ENCODE measurements at regions not wholly inside any gene's neighbourhood (a gene's known extent, or its start where the extent isn't known, plus 50 kb on each side); places are given as distances from the start of the nearest gene placed in this dataset. TPM values are rescaled to one million over a fixed set of nuclear protein-coding genes. Genes with fewer than 3 reads are reported as not detected.

- Histone ChIP-seq H3K4me3 (ENCODE audit: low read length) (no peak overlapping the region), H3K23ac (ENCODE audit: low read length) (no peak overlapping the region), H3K4ac (ENCODE audit: low read depth, low read length) (no peak overlapping the region), H3K9ac (ENCODE audit: low read length) (no peak overlapping the region), H3K36me3 (ENCODE audit: control insufficient read depth, insufficient read depth, low read length) (no peaks in the 10 kb centered on the region), H3K4me1 (ENCODE audit: control insufficient read depth, low read depth, low read length) (no peaks in the 10 kb centered on the region), H4K8ac (ENCODE audit: low read depth, low read length) (no peak overlapping the region), H2BK120ac (ENCODE audit: low read depth, low read length) (no peak overlapping the region), H3K56ac (ENCODE audit: low read length) (no peak overlapping the region), H3K4me2 (ENCODE audit: low read length) (no peak overlapping the region), H3K79me1 (ENCODE audit: low read length) (no peaks in the 10 kb centered on the region), H3K79me2 (ENCODE audit: control insufficient read depth, insufficient read depth, low read length) (no peaks in the 10 kb centered on the region), H2BK5ac (ENCODE audit: low read length) (no peak overlapping the region), H3K18ac (ENCODE audit: low read length) (no peak overlapping the region), H2BK15ac (replicated peaks; ENCODE audit: low read depth) (no peak overlapping the region), H3K27me3 (ENCODE audit: insufficient read depth, low read length, poor library complexity) (no peaks in the 10 kb centered on the region), H3K27ac (ENCODE audit: low read depth, low read length) (no peak overlapping the region), H4K5ac (ENCODE audit: low read length) (no peak overlapping the region), H2AK5ac (ENCODE audit: low read length) (no peak overlapping the region)
- DNase-seq = no peak
- no CpG with 5 or more reads among the region's 4 CpGs for WGBS (ENCODE audit: extremely low coverage, insufficient coverage, low lambda C conversion rate)
Measured at GRCh38 chr2:18001671-18002070, 123.2 kb downstream of the KCNS3 start.

- H3K79me1 ChIP-seq (ENCODE audit: low read length) = no peaks in the 10 kb centered on the region
- no peak overlapping the region for H4K8ac ChIP-seq (ENCODE audit: low read depth, low read length)
- no peaks in the 10 kb centered on the region for H3K36me3 ChIP-seq (ENCODE audit: control insufficient read depth, insufficient read depth, low read length)
- no peak overlapping the region for H4K5ac ChIP-seq (ENCODE audit: low read length)
- no peak overlapping the region for H3K18ac ChIP-seq (ENCODE audit: low read length)
- H3K79me2 ChIP-seq (ENCODE audit: control insufficient read depth, insufficient read depth, low read length) = no peaks in the 10 kb centered on the region
- H2BK15ac ChIP-seq (replicated peaks; ENCODE audit: low read depth) = no peak overlapping the region
- H3K4me1 ChIP-seq (ENCODE audit: control insufficient read depth, low read depth, low read length) = no peaks in the 10 kb centered on the region
- DNase-seq = no peak
- WGBS (ENCODE audit: extremely low coverage, insufficient coverage, low lambda C conversion rate) = no CpG with 5 or more reads among the region's 3 CpGs
- no peaks in the 10 kb centered on the region for H3K27me3 ChIP-seq (ENCODE audit: insufficient read depth, low read length, poor library complexity)
- no peak overlapping the region for H3K4me3 ChIP-seq (ENCODE audit: low read length)
- H3K4ac ChIP-seq (ENCODE audit: low read depth, low read length) = no peak overlapping the region
- H3K9ac ChIP-seq (ENCODE audit: low read length) = no peak overlapping the region
- no peak overlapping the region for H3K4me2 ChIP-seq (ENCODE audit: low read length)
- H2AK5ac ChIP-seq (ENCODE audit: low read length) = no peak overlapping the region
- no peak overlapping the region for H3K23ac ChIP-seq (ENCODE audit: low read length)
- H3K56ac ChIP-seq (ENCODE audit: low read length) = no peak overlapping the region
- no peak overlapping the region for H2BK5ac ChIP-seq (ENCODE audit: low read length)
- H2BK120ac ChIP-seq (ENCODE audit: low read depth, low read length) = no peak overlapping the region
- no peak overlapping the region for H3K27ac ChIP-seq (ENCODE audit: low read depth, low read length)
Measured at GRCh38 chr2:17996978-17997377, 118.5 kb downstream of the KCNS3 start.

GRCh38 chr2:17995593-17995992 lies 117.1 kb downstream of the KCNS3 start:
- no peak overlapping the region for H3K4me2 ChIP-seq (ENCODE audit: low read length)
- no peak overlapping the region for H3K4me3 ChIP-seq (ENCODE audit: low read length)
- no peak overlapping the region for H2BK5ac ChIP-seq (ENCODE audit: low read length)
- no peaks in the 10 kb centered on the region for H3K27me3 ChIP-seq (ENCODE audit: insufficient read depth, low read length, poor library complexity)
- no peaks in the 10 kb centered on the region for H3K4me1 ChIP-seq (ENCODE audit: control insufficient read depth, low read depth, low read length)
- no peak for DNase-seq
- no peak overlapping the region for H3K23ac ChIP-seq (ENCODE audit: low read length)
- no peak overlapping the region for H3K18ac ChIP-seq (ENCODE audit: low read length)
- no peak overlapping the region for H3K27ac ChIP-seq (ENCODE audit: low read depth, low read length)
- H2AK5ac ChIP-seq (ENCODE audit: low read length) = no peak overlapping the region
- no peaks in the 10 kb centered on the region for H3K79me2 ChIP-seq (ENCODE audit: control insufficient read depth, insufficient read depth, low read length)
- no peak overlapping the region for H4K8ac ChIP-seq (ENCODE audit: low read depth, low read length)
- H2BK15ac ChIP-seq (replicated peaks; ENCODE audit: low read depth) = no peak overlapping the region
- H3K36me3 ChIP-seq (ENCODE audit: control insufficient read depth, insufficient read depth, low read length) = no peaks in the 10 kb centered on the region
- H3K4ac ChIP-seq (ENCODE audit: low read depth, low read length) = no peak overlapping the region
- no peak overlapping the region for H2BK120ac ChIP-seq (ENCODE audit: low read depth, low read length)
- H3K79me1 ChIP-seq (ENCODE audit: low read length) = no peaks in the 10 kb centered on the region
- H4K5ac ChIP-seq (ENCODE audit: low read length) = no peak overlapping the region
- H3K56ac ChIP-seq (ENCODE audit: low read length) = no peak overlapping the region
- H3K9ac ChIP-seq (ENCODE audit: low read length) = no peak overlapping the region
- WGBS (ENCODE audit: extremely low coverage, insufficient coverage, low lambda C conversion rate) = no CpG with 5 or more reads among the region's 5 CpGs

Small RNA genes lying in the stretch of these regions (small RNA-seq; reads per million reads assigned to genes)
- gene RF00561 (ENCODE audit: insufficient read depth) = not detected

Measured in mesendoderm (in vitro differentiated cells).